PFSK-1 (cell line): ENCODE measurements at regions not wholly inside any gene's neighbourhood (a gene's known extent, or its start where the extent isn't known, plus 50 kb on each side); places are given as distances from the start of the nearest gene placed in this dataset.

Experiments used
- FOXP2 ChIP-seq: optimal IDR thresholded peaks from 2 replicates; pipeline ENCODE3; 2011; ENCODE audit warnings: borderline replicate concordance, control low read depth, inconsistent platforms; ENCODE audit not compliant: insufficient read depth; ENCODE audit errors: extremely low read length, extremely low read depth
- POLR2AphosphoS5 ChIP-seq: IDR thresholded peaks from 2 replicates; pipeline ENCODE4 v1.6.1; 2012; ENCODE audit warnings: low read depth, mild to moderate bottlenecking, control low read depth, low read length, moderate library complexity
- REST ChIP-seq, 2 experiments: IDR thresholded peaks; 2 replicates each; pipeline versions ENCODE4 v1.6.1 to v1.8.0; 2011 to 2012; ENCODE audit warnings: low read depth in 2 of 2, low read length in 2 of 2, control low read depth in 1 of 2, inconsistent platforms in 1 of 2, mild to moderate bottlenecking in 1 of 2, moderate library complexity in 1 of 2; ENCODE audit not compliant: insufficient read depth in 1 of 2
- SIN3A ChIP-seq: IDR thresholded peaks from 2 replicates; pipeline ENCODE4 v1.6.1; 2012; ENCODE audit warnings: mild to moderate bottlenecking, low read length, moderate library complexity, borderline replicate concordance; ENCODE audit not compliant: insufficient read depth
- TAF1 ChIP-seq: IDR thresholded peaks from 2 replicates; pipeline ENCODE4 v1.6.1; 2012; ENCODE audit warnings: low read length, control low read depth, borderline replicate concordance; ENCODE audit not compliant: insufficient read depth

DNA sequence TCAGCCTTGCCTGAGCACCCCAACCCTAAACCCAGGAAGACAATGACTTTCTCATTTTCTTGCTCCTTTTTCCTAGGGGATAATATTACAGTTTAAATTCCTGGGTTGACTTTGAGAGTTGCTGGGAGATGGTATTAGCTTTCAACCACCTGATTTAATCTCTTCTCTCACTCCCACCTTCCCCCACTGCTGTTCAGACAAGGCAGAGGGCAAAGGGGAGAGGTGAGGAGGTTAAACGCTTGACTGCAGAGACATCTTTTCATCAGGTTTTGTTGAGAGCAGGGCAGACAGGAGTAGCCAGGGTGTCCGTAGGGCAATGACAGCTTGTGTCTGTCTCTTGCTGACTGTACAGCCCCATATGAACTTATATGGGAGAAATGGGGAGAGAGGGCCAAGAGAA is 811.2 kb downstream of the MAFB start:
- no peak for TF ChIP-seq SIN3A

GRCh38 chr20:39876976-39877635 is 811.9 kb downstream of the MAFB start:
- TF ChIP-seq FOXP2, result no peak
- TF ChIP-seq POLR2AphosphoS5, result no peak
- no peak for TF ChIP-seq SIN3A
- TF ChIP-seq TAF1, result no peak
- no peak for TF ChIP-seq REST (IDR thresholded peaks at IDR 0.05; ENCODE audit: insufficient read depth in 1 of 2, low read depth in 2 of 2, low read length in 2 of 2)

DNA sequence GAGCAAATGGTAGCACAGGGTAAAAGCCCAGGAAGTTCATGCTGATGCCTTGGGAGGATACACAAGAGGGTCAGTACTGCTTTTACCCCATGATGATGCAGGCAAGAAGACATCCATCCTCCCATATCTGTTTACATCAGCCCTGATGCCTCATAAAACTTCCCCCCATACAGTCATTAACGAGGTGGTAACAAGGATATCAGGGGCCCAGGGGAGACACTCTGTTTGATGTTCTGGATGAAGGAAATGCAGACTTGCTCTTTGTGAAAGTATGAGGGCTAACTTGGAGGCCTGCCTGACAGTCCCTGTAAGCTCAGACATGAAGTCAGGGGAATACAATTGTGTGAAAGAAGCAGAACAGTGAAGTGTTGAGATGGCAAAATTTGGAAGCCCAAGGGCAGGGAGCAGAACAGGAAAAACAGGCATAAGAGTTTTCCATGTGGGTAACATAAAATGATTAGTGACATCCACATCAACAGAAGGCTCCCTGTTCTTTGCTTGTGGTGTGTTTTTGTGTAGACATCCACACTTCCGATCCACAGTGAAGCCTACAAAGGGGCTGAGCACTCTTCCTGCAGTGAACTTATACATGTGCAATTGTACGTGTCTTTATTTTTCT is 813.4 kb downstream of the MAFB start:
- no peak for TF ChIP-seq TAF1
- no peak for TF ChIP-seq SIN3A
- TF ChIP-seq POLR2AphosphoS5, result no peak
- TF ChIP-seq REST (IDR thresholded peaks at IDR 0.05; ENCODE audit: insufficient read depth in 1 of 2, low read depth in 2 of 2, low read length in 2 of 2), result no peak

DNA sequence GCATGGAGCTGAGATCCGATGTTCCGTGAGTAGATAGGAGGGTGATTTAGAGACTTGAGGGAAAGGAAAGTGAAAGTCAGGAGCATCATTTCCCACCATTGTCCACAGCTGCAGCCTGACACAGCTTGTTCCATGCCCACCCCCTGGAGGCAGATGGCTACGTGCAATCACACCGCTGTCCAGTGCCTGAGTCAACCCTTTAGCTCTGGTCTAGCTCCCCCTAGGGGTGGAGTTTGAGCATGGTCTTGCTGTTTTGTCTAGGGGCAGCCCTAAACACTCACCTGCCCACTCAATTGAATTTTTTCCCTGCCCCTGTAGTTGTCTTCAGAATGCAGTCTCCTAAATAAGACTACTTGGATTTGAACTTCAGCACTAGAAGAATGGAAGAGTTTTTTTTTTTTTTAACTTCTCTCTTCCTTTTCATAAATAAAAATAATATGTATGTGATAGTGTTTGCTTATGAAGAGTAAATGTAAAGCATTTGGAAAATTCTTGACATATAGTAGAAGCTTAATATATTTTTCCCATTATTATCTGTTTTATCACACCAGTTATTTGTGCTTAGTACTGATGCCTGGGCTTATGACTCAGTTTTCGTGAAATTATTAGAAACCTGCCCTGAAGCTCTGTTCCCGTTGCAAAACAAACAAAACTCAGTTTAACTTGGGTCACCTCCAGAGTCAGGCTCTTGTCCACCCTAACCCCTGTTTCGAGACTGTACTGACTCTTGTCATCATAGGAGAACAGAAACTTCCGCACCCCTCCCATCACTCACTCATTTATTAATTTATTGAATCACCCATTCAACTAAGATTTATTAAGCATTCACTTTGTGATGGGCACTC is 814.8 kb downstream of the MAFB start:
- TF ChIP-seq SIN3A (no peak), REST (IDR thresholded peaks at IDR 0.05; ENCODE audit: insufficient read depth in 1 of 2, low read depth in 2 of 2, low read length in 2 of 2) (peak; percentile 32 to 85; a peak in 2 of 4 replicates)

DNA sequence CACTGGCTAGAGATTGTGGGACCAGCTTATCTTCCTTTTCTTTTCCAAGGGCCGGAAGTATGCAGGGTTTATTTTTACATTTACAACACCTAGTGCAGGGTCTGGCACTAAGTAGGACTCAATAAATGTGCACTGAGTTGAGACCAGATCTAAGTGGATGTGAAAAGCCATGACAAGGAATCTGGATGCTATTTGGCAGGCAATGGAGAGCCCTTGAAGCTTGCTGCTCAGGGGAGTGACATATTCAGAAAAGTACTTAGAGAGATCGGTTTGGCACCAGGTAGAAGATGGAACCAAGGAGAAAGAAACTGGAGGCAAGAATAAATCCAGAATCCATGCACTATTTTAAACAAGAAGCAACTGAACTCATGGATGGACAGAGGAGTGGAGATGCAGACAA is 815.8 kb downstream of the MAFB start:
- TF ChIP-seq TAF1 (no peak), SIN3A (no peak), FOXP2 (no peak), REST (IDR thresholded peaks at IDR 0.05; ENCODE audit: insufficient read depth in 1 of 2, low read depth in 2 of 2, low read length in 2 of 2) (no peak), POLR2AphosphoS5 (no peak)
